ENCODE measurements at regions not wholly inside any gene's neighbourhood (a gene's known extent, or its start where the extent isn't known, plus 50 kb on each side); places are given as distances from the start of the nearest gene placed in this dataset.
"Not testable (repeated sequence)": the region's sequence is repeated elsewhere in the genome, so short reads cannot be mapped to it uniquely, and the experiment has no call there.

DNA sequence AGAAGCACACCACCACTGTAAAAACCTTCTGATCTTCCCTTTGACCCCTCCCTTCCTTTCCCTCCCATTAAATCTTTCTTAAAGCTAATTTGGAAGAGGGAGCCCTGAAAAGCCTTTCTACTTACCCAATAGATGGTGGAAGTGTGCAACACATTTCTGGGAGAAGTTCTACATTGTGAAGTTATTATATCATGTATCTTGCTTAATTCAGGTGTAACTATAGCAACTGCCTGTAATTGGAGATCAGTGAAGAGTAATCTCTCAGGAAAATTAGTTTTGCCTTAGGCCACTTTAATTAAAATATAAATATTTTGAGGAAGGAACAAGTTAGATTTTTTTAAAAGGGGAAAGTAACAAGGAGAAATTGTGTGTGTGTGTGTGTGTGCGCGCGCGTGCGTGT is 266.0 kb downstream of the SH3BP4 start:
- no peak for DNase-seq (ENCODE audit: low read depth in 3 of 3)

DNA sequence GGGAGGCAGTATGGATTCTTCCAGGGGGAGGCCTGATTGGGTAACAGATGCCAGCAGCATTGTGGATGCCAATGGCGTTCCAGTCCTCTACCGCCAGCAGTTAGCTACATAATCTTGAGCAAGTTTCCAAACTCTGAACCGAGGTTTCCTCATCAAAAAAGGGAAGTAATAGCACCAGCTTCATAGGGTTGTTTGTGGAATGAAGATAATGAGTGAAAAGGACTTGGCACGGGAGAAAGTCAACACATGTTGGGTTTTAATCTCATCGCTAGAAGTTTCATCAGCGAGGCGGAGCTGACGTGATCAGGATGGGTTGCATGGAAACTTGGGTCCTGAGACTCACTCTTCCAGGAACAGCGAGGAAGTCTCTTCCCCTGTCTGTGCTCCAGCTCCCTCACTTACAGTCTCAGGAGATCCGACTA is 266.7 kb downstream of the SH3BP4 start:
- no peak for DNase-seq (ENCODE audit: low read depth in 3 of 3)

DNA sequence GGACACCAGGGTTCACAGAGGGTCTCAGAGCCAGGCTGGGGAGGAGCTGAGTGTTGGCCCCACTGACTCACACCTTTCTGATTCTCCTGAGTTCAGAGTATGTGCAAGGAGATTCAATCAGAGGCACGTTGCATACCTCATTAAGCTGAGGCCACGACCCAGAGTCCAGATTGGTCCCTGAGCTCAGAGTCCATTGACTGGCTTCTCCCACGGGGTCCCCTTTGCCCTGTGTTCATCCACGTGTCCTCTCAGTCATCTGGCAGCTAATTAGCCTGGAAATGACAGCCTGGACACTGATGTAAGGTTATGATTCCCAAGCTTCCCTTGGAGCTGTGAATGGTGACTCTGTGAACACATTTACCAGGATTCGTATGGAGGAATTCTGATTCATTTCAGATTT is 267.2 kb downstream of the SH3BP4 start:
- no peak for DNase-seq (ENCODE audit: low read depth in 3 of 3)

DNA sequence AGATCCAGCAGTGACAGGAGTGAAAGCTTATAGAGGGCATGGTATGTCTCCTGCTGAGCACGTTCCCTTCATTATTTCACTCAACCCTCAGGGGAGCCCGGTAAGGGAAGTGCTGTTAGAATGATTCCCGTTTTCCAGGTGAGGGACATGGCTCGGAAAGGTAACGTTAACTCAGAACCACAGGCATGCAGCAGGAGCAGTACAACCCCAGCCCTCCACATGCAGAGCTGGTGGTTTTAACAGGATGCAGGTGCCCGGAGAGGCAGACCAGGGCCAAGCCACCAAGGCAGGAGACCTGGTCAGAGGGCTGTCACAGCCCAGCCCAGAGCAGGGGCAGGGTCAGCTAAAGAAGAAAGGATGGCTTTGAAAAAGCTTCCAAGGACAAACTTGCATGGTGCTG is 268.5 kb downstream of the SH3BP4 start:
- DNase-seq (ENCODE audit: low read depth in 3 of 3) = no peak

DNA sequence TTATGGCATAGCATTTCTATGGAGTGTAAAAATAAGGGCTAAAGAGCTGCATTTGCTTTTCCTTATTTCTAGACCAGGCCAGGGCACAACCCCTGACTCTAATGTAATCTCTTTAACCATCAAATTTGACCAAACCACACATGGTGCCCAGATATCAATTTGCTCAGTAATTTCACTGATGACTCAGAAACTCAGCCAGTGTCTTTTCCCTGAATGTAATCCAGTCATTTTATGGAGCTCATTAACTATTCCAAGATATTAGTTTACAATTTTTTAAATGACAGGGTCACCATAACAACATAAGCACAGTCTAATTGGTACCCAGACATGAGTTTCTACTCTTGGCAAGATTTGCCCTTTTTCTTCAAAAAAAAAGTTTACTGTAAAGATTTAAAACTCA is 270.8 kb upstream of the AGAP1 start:
- DNase-seq (ENCODE audit: low read depth in 3 of 3) = no peak

DNA sequence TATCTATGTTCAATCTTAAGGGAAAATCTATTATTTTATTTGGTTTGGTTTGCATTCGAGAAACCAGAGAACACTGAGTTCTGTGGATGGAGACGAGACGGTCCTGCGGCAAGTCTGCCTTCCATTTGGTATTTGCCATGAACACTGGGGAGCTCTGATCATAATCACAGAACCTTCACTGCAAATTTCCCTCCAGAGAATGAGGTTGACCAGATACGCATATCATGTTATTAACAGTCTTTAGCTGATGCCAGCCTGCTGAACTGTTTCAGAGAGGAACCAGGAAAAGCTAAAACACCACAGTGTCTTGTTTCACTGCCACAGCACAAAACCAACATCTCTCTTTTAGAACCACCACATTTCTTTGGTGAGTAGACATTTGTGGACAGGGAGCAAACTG is 269.4 kb upstream of the AGAP1 start:
- DNase-seq (ENCODE audit: low read depth in 3 of 3) = no peak

DNA sequence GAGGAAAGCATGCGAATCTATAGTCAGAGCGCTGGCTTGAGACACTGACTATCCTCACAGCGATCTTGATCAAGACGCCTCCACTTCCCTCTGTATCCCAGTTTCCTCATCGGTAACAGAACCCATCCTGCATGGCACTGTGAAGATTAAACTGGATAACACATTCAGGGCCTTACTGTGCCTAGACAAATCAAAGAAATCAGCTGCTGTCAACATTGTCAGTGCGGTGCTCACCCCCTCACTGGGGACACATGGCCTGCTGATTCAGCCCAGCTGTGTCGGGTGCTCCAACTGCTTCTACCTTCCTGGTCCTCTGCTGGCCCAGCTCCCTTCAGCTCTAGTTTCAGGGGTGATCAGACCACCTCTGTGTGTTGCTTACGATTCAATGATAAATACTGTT is 268.6 kb upstream of the AGAP1 start:
- DNase-seq (ENCODE audit: low read depth in 3 of 3) = no peak

DNA sequence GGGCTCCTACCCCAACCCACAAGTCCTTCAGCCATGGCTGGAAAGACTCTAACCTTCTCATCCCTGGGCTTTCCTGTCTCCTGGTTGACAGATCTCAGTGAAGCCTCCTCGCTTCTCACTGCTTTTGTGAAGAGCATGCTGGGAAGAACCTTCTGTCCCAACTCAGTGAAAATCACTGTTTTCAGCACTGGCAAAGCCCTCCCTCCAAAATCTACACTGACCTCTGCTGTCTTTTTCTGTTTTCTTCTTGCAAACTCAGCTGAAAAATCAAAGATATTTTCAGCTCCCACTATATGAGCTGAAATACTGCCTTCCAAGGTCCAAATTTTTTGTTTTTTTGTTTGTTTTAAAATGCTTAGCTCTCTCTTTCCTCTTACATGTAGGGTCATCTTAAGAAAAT is 266.3 kb upstream of the AGAP1 start:
- no peak for DNase-seq (ENCODE audit: low read depth in 3 of 3)

DNA sequence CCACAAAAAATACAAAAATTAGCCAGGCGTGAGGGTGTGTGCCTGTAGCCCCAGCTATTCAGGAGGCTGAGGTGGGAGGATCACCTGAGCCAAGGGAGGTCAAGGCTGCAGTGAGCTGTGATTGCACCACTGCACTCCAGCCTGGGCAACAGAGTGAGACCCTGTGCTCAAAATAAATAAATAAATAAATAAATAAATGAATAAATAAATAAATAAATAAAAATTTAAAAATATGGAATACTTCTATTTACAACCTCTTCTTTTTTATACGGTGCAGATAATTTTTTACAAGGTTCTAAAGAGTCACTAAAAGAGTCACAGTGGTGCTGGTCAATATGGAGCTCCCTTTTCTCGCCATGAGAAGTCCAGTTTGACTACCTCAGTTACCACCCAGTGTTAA is 265.4 kb upstream of the AGAP1 start:
- not testable (repeated sequence) for DNase-seq (ENCODE audit: low read depth in 3 of 3)

DNA sequence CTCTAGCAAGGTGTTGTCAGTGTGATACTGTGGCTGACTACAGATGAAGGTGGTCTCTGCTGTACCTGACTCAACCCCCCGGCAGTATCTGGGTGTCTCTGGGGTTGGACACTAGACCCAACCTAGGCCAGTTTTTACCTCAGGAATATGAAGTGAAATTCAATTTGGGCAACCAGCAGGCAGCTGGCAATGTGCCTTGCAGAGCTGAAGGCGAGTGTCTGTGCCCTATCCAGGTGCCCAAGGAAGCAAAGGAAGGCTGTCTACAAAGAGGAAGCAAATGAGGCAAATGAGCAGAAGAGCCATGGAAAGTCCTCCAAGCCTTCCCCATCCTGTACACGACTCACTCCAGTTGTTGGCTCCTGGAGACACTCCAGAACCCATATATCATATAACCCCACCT is 264.6 kb upstream of the AGAP1 start:
- no peak for DNase-seq (ENCODE audit: low read depth in 3 of 3)

DNA sequence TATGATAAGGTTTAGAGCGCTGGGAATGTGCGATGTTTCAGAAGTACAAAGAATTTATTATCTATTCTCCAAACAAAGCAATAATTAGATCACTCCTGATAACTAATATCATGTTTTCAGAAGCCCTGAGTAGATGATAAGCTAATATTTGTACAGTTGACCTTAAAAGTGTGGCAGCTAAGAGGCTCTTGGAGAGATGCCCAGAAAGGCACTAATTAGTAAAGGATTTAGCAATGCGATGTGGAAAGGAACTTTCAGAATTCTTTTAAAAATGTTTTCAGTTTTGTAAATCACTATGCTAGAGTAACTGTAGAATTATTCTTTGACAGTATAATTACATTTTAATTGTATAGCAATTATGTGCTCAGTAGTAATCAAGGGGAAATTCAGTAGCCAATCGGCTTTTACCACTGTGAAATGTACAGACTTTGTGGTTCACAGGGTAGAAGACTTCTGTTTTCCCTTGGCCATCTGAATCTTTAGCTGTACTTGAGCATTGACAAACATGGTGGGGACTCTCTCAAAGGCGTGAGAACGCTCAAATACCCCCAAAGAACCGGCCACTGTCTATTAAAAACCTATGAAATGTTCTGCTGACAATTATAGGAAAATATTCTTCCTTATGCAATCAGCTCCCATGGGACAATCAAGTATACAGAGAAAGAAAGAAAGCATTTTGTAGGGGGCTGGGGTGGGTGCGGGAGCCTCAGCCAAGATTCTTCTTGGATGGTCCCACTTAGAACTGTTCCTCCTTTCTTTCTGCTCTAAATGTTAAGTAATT is 262.8 kb upstream of the AGAP1 start:
- DNase-seq (ENCODE audit: low read depth in 3 of 3) = no peak

DNA sequence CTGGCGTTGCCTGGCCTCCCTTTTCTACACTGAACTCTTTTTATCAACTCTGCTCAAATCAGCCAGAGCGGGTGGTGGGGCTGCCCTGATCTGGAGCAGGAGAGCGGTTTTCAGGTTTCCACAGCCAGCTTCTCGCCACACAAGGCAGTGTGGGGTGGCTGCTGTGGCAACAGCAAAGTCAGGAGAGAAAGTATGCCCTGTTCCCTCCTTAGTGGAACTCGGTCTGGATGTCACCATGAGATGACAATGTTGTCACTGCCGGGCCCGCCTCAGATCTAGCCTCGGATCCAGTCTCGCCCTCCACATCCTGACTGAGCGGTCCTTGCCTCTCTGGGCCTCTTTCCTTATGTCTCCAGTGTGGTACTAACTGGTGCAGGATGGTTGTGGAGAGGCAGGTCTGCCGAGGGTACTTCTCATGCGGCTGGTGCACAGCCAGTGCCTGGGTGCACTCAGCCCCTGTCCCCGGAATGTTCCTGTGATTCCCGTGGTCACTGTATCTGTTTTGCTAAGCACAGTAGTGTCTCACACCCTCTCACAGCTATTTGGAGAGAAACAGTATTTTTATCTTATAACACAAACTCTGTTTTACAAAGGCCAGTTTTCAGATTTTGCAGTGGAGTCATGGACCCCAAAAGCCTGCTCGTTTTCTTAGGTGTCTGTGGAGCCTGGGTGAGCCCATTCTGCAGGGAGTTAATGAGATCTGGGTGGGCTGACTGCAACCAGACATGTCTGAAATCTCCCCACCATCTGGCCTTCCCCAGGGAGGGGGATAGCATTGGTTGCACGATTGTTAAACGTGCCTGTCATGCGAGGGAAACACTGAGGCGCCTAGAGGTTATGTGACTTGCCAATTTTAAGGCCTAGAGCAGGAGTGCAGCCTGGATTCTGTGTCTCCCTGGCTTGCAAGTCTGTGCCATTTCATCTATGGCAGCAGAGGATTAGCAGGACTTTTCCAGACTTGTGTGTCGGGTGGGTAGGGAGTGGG is 261.1 kb upstream of the AGAP1 start:
- DNase-seq (ENCODE audit: low read depth in 3 of 3) = no peak

DNA sequence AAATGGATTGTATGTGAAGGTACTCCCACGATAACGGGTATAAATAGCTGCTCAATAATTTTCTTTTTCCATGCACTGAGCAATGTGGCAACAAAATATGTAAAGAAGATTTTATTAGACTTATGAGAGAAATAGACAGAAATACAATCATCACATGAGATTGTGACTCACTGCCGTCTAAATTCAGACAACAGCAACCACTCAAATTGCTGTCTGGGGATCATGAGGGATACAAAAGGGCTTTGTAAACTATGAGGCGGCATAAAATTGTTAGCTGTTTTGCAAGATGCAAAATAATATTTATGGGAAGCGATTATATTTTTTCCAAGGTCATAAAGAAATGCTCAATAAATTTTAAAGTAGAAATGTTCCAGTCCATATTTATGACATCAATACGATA is 259.1 kb upstream of the AGAP1 start:
- no peak for DNase-seq (ENCODE audit: low read depth in 3 of 3)

DNA sequence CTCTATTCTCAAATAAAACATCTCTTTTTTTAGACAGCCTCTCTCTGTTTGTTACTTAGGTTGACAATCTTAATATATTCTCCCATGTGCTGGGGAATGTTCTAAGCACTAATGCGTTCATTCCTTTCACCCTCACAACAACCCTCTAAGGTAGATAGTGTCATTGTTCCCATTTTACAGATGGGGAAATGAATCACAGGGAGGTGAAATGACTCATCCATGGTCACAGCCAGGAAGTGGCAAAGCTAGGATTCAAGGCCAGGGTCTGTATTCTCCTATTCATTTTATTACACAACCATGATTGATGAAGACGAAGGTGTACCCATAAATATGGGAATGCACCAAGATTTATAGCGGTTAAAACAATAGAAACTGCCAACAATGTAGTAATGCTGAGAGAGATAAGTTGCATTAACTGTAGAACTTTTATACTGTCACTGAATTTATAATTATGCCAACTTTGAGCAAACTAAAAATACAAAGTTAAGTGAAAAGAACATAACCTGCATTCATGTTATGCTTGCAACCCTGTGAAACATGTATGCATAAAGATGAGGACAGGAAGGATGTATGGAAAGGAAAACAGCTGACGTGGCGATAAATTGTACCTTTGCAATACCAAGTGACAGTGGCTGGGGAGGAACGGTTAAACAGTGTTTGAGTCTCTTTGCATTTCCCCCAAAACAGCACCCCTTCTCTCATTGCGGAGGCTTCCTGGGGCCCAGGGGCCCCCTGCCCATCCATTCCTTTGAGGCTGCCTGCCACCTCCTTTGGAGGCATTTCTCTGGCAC is 257.7 kb upstream of the AGAP1 start:
- no peak for DNase-seq (ENCODE audit: low read depth in 3 of 3)

DNA sequence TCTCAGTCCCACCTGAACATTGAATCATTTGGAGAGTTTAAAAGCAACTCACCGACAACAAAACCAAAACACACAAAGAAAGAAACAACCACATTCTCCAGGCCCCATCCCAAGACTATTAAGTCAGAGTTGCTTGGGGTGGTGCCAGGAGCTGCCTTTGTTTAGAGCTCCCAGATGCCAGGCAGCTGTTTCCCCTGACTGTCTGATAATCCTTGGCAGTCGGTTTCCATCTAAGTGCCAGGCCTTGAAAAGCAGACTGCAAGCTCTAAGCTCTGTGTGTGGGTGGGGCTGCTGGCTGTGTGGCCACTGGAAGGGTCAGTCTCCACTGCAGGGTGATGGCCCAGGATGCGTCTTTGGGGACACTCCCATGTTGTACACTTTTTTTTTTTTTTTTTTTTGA is 255.3 kb upstream of the AGAP1 start:
- DNase-seq (ENCODE audit: low read depth in 3 of 3) = no peak

DNA sequence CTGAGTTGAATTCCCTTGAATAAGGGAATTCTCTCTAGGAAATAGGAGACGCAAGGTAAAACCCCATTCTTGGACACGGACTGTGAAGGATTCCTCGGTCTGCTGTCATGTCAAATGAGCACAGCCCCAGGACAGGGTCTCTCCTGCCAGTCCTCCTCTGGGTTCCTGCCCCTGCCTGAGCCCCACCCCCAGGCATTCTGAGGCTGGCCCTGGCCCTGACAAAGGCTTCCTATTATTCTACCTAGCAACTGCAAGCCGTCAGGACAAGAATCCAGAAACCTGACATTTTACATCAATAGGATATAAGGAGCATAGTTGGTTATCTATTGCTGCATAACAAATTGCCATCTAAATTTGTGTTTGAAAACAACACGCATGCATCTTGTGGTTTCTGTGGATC is 253.3 kb upstream of the AGAP1 start:
- DNase-seq (ENCODE audit: low read depth in 3 of 3) = no peak

DNA sequence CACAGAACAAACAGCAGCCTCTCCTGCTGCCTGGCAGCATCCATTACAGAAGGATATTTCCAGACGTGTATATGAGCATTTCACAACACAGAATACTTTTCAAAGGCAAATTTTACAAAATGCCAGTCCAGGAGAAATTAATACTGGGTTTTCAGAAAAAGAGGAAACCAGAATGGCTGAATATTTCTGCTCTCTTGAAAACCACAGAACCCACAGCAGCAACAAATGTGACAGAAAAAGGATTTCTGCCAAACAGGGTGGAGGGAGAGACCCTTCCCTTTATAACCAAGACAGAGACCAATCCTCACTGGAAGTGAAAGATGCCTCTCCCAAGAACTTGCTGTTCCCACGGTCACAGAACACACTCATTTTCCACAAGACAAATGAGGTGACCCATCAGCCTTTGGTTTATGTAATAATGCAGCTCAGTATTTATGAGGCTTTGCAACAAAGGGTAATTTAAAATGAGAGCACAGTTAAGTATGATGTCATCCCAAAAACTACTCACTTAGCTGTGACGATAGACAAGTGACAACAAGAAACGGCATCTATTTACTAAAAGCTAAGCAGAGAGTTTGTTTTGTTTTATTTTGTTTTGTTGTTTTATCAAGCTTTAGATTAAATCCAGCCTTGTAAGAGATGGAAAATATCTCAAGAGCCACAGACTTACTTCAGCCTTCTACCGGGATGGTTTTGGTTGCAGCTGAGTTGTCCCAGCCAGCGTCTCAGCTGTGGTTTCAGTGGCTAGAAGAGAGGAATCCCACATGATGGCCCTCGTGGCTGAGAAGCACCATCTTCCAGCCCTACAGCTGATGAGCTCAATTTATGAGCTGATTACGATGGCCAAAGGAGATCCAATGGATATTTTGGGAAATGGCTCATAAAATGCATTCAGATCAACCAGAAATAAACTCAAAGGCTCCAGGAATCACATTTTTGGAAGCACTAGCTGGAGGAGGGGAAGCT is 249.3 kb upstream of the AGAP1 start:
- no peak for DNase-seq (ENCODE audit: low read depth in 3 of 3)

DNA sequence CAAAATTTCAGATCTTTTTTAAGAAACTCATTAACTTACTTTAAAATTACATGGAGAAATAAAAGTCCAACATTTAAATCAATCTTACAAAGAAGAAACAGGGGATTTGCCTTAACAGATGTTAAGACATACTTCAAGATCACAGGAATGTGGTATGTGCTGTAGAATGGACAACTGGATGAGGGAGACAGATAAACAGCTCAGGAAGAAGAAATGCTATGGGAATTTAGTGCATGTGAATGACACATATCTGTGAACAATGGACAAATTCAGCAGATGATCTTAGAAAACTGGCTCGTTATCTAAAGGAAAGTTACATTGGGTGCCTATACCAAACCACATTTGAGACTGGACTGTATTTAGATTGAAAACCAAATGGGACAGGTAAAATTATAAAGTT is 246.8 kb upstream of the AGAP1 start:
- no peak for DNase-seq (ENCODE audit: low read depth in 3 of 3)

DNA sequence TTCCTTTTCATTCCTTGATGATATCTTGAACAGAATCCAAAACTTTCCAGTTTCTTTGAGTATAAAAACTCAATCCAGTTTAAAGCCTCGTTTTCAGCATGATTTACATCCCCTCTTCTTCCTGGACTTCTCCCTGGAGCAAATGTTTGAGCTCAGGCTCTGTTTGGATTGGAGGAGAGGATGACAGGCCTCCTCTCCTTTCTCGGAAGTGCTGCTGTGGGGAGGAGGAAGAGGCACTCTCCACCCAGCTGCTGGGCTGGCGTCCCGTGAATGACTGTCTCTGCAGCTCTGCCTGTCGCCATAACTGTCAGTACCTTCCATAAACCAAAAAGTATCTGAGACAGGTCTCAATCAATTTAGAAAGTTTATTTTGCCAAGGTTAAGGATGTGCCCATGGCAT is 238.2 kb upstream of the AGAP1 start:
- DNase-seq (ENCODE audit: low read depth in 3 of 3) = no peak

DNA sequence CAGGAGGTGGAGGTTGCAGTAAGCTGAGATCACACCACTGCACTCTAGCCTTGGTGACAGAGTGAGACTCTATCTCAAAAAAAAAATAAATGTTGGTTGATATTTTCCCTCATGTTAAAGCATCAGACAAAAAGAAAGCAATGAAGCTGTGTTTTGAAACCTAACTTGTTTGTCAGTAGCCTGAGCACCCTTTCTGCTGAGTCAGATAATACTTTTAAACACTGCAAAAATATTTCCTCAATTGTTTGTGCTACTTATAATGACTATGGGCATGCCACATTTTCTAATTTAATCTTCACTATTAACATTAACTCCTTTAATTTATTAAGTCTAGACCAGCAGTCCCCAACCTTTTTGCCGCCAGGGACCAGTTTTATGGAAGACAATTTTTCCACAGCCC is 236.3 kb upstream of the AGAP1 start:
- DNase-seq (ENCODE audit: low read depth in 3 of 3) = no peak

DNA sequence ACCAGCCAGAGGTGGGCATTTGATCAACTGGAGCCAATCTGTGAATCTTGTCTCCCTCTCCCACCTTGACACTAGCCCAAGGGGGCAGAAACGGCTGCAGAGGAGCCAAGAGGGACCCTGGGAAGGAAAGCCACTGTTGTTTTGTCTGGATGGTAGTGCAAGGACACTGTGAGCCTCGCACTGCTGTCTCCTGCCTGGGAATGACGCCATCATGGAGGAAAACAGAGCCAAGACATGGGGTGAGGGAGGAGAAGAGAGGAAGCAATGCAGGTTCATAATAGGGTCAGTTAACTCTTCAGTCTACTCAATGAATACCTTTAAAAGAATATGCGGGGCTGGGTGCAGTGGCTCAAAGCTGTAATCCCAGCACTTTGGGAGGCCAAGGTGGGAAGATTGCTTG is 231.1 kb upstream of the AGAP1 start:
- no peak for DNase-seq (ENCODE audit: low read depth in 3 of 3)
